ENCODE measurements at regions not wholly inside any gene's neighbourhood (a gene's known extent, or its start where the extent isn't known, plus 50 kb on each side); places are given as distances from the start of the nearest gene placed in this dataset.

- Histone ChIP-seq H3K36me3 (ENCODE audit: control insufficient read depth, insufficient read depth, low read length) (no peaks in the 10 kb centered on the region), H4K8ac (ENCODE audit: low read depth in 2 of 2, low read length in 2 of 2) (no peak overlapping the region), H3K4me3 (ENCODE audit: insufficient read depth, low read depth, low read length) (no peak overlapping the region), H3K79me1 (ENCODE audit: low read depth in 1 of 2, low read length in 2 of 2) (no peaks in the 10 kb centered on the region), H2BK5ac (ENCODE audit: low read depth, low read length, poor library complexity, severe bottlenecking) (no peak overlapping the region), H2BK120ac (ENCODE audit: low read depth, low read length) (no peak overlapping the region), H4K5ac (ENCODE audit: low read depth, low read length) (no peak overlapping the region), H3K9me3 (ENCODE audit: control insufficient read depth, insufficient read depth, low read length) (peaks cover 7% of the 10 kb centered on the region; the same call in 1 of the 2 replicates), H4K20me1 (ENCODE audit: insufficient read depth, low read length) (no peaks in the 10 kb centered on the region), H3K23ac (ENCODE audit: low read depth, low read length) (no peak overlapping the region), H3K4ac (ENCODE audit: low read depth, low read length) (no peak overlapping the region), H4K91ac (ENCODE audit: insufficient read depth, low read depth, low read length) (no peak overlapping the region), H2BK15ac (ENCODE audit: low read depth, low read length) (no peak overlapping the region), H3K9me1 (ENCODE audit: insufficient read depth, low read length) (no peaks in the 10 kb centered on the region), H3K27ac (ENCODE audit: insufficient read depth, low read length) (no peak overlapping the region), H2AK9ac (replicated peaks; ENCODE audit: low read depth, low read length, poor library complexity) (no peak overlapping the region), H3K27me3 (ENCODE audit: control insufficient read depth, insufficient read depth, low read length) (no peaks in the 10 kb centered on the region), H3K4me1 (ENCODE audit: control insufficient read depth, insufficient read depth, low read length) (no peaks in the 10 kb centered on the region), H3K4me2 (ENCODE audit: low read depth, low read length) (no peak overlapping the region), H3K9ac (ENCODE audit: low read depth, low read length) (no peak overlapping the region), H2BK20ac (ENCODE audit: low read depth, low read length) (no peak overlapping the region), H3K18ac (ENCODE audit: low read depth, low read length) (no peak overlapping the region), H2AK5ac (ENCODE audit: low read depth, low read length) (no peak overlapping the region), H3K14ac (replicated peaks; ENCODE audit: low read depth, low read length) (no peak overlapping the region), H2AFZ (replicated peaks; ENCODE audit: low read length, poor library complexity) (no peak overlapping the region), H3K56ac (ENCODE audit: extremely low read depth, insufficient read depth, low read length) (no peak overlapping the region)
- intact Hi-C loops (cut with micrococcal nuclease): no loop called here
- TF ChIP-seq USF2 (IDR thresholded peaks at IDR 0.05; ENCODE audit: low read depth, low read length): no peak
- TF ChIP-seq CTCF (conservative IDR thresholded peaks at IDR 0.05; ENCODE audit: low read depth, low read length): no peak
- no peak for TF ChIP-seq FOS (IDR thresholded peaks at IDR 0.05; ENCODE audit: low read depth, low read length)
- TF ChIP-seq MAFK (IDR thresholded peaks at IDR 0.05; ENCODE audit: low read depth, low read length): no peak
- no peak for TF ChIP-seq CEBPB (IDR thresholded peaks at IDR 0.05; ENCODE audit: low read depth, low read length)
- no peak for TF ChIP-seq ELK1 (IDR thresholded peaks at IDR 0.05; ENCODE audit: borderline replicate concordance, low read depth, low read length)
- ATAC-seq (ENCODE audit: low read depth) (no peak), DNase-seq (no peak)
- BruUV-seq (replicated peaks): no TSS peak
- WGBS, 2 experiments (ENCODE audit: extremely low coverage in 2 of 2, insufficient read length in 1 of 2): no CpG with 5 or more reads among the region's 4 CpGs
- ChIA-PET CTCF (no interaction called here), POLR2A (ENCODE audit: unreplicated experiment) (no interaction called here)
- dilution Hi-C loops (cut with HindIII; ENCODE audit: low sequenced_read_pairs, unreplicated experiment): no loop called here
- in situ Hi-C loops (cut with MboI; ENCODE audit: low sequenced_read_pairs): no loop called here
Observed at GRCh38 chr5:174850565-174851169, 126.3 kb downstream of the MSX2 start.
